ENCODE measurements at regions not wholly inside any gene's neighbourhood (a gene's known extent, or its start where the extent isn't known, plus 50 kb on each side); places are given as distances from the start of the nearest gene placed in this dataset.

DNA sequence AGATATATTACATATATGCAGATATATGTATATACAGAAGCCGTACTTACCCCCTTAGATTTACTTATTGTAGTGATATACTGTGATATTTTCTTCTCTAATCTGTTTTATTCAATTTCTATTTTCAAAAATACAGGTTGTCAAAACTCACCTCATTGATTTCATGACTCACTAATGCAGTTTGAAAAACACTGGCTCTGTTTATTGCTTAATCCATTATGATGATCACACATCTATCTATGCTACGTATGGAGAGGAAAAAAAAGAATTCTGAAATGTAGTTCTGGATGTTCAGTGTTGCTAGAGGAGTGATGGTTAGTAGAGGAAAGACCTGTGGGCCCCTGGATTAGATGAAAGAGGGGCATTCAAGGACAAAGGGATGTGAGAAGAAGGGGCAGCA lies 121.0 kb upstream of the RPS23 start:
- in situ Hi-C loops (cut with MboI; ENCODE audit: low sequenced_read_pairs, unreplicated experiment): no loop called here
- TF ChIP-seq, protein P1, sequence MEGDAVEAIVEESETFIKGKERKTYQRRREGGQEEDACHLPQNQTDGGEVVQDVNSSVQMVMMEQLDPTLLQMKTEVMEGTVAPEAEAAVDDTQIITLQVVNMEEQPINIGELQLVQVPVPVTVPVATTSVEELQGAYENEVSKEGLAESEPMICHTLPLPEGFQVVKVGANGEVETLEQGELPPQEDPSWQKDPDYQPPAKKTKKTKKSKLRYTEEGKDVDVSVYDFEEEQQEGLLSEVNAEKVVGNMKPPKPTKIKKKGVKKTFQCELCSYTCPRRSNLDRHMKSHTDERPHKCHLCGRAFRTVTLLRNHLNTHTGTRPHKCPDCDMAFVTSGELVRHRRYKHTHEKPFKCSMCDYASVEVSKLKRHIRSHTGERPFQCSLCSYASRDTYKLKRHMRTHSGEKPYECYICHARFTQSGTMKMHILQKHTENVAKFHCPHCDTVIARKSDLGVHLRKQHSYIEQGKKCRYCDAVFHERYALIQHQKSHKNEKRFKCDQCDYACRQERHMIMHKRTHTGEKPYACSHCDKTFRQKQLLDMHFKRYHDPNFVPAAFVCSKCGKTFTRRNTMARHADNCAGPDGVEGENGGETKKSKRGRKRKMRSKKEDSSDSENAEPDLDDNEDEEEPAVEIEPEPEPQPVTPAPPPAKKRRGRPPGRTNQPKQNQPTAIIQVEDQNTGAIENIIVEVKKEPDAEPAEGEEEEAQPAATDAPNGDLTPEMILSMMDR (IDR thresholded peaks at IDR 0.05; ENCODE audit: borderline replicate concordance, control extremely low read depth, extremely low read depth, insufficient read depth, missing control alignments): no peak
- no peak for DNase-seq (ENCODE audit: low spot score)

DNA sequence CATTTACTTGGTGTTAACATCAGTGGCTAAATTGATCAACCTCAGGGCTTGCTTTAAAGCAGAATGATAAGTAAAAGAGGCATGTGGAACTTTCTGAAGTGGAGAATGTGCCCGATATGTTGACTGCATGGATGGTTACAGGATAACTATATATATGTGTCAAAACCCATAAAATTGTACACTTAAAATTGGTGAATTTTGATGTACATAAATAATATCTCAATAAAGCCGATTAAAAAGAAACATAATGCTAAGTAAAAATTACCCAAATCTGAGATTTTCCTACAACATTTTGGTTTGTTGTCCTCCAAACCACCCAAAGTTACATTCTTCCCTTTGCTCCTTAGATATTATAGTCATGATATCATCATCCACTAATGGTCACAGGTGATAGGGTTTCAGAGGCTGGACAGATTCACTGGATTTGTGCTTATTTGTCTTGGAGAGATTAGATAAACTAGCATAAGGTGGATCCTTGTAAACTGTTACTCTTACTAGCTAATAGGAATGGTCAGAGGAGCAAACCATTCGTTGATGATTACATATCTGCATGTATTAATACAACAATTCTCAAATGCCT lies 119.7 kb upstream of the RPS23 start:
- DNase-seq (ENCODE audit: low spot score): no peak
- in situ Hi-C loops (cut with MboI; ENCODE audit: low sequenced_read_pairs, unreplicated experiment): no loop called here
- TF ChIP-seq, protein P1 (IDR thresholded peaks at IDR 0.05; ENCODE audit: borderline replicate concordance, control extremely low read depth, extremely low read depth, insufficient read depth, missing control alignments): no peak

DNA sequence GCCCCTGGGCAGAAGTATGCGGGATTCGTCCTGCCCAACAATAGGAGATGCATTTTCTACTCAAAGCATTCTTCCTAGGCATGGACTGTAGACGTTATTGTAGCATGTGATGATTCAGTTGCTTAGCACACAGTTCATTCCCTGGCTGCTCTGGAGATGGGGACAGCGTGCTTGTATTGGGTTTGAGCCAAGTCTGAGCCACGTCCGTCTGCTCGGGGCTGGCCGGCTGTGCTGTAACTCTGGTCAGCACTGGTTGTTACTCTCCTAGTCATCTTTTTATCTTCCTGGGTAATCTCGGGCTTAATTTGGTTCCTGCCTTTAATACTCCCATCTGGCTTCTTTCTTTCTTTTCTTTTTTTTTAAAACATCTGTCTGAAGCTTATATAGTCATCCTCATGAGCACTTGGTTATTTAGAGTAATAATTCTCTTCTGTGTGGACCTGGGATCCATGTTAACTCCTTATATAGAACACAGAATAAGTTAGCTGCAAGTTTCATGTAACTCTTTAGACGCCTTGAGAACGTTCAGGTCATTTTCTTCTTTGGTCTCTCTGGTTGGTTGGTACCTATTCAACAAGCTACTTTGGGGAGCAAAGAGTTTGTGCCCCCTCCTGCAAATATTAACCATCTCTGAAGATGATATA lies 118.8 kb upstream of the RPS23 start:
- DNase-seq (ENCODE audit: low spot score): no peak
- TF ChIP-seq, protein P1 (IDR thresholded peaks at IDR 0.05; ENCODE audit: borderline replicate concordance, control extremely low read depth, extremely low read depth, insufficient read depth, missing control alignments): no peak
- in situ Hi-C loops (cut with MboI; ENCODE audit: low sequenced_read_pairs, unreplicated experiment): no loop called here

DNA sequence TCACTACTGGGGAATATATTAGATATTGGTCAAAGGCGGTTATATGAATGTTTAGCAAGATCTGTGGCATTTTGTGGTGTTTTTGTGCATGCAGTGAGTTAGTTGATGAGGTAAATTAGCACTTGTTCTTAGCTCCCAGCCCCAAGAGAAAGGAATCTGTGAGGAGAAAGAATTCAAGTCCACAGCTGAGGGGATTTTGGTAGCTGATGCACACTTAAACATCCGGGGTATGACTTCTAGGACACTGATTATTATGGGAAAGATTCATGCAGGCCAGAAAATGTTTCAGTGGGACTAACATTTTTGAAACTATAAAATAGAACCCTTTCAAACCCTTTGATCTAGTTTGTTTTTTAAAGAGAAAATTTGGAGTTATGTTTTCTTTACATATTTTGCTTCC lies 118.2 kb upstream of the RPS23 start:
- in situ Hi-C loops (cut with MboI; ENCODE audit: low sequenced_read_pairs, unreplicated experiment): no loop called here
- no peak for DNase-seq (ENCODE audit: low spot score)
- TF ChIP-seq, protein P1 (IDR thresholded peaks at IDR 0.05; ENCODE audit: borderline replicate concordance, control extremely low read depth, extremely low read depth, insufficient read depth, missing control alignments): no peak

DNA sequence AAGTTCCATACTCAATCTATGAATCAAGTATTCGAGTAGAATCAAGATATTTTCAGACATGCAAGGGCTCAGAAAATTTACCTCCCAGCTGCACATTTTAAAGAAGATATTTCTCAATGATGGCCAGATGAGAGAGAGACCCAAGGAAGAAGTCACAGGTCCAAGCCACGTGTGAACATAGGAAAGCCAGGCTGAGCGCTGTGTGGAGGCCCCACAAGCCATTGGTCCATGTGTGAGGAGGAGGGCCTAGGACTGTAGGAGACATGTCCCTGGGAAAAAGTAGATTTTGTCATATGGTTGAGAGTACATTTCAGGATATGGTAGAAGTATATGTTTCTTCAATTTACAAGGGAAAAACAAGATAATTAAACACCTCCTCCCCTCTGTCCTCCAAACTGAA lies 115.8 kb upstream of the RPS23 start:
- no peak for DNase-seq (ENCODE audit: low spot score)
- in situ Hi-C loops (cut with MboI; ENCODE audit: low sequenced_read_pairs, unreplicated experiment): no loop called here
- TF ChIP-seq, protein P1 (IDR thresholded peaks at IDR 0.05; ENCODE audit: borderline replicate concordance, control extremely low read depth, extremely low read depth, insufficient read depth, missing control alignments): no peak

DNA sequence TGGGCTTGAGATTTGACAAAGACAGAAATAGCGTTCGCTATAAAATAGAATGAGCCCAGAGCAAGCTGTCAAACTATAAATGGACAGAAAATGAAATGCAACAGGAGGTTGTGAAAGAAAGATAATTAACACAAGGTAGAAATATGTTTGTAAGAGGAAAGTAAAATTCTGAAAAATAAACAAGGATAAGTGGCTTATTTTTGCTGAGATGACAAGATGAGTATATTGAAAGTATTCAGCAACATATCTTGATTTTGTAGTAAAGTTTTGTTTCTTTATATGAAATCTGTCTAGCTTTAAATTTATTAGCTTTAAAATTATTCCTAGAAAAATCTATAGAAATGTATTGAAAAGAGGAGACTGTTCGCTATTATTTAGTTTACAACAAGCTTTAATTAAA lies 111.9 kb upstream of the RPS23 start:
- no peak for DNase-seq (ENCODE audit: low spot score)
- TF ChIP-seq, protein P1 (IDR thresholded peaks at IDR 0.05; ENCODE audit: borderline replicate concordance, control extremely low read depth, extremely low read depth, insufficient read depth, missing control alignments): no peak
- in situ Hi-C loops (cut with MboI; ENCODE audit: low sequenced_read_pairs, unreplicated experiment): no loop called here

All from GM13976 (cell line).